Naive thymus-derived CD4-positive, alpha-beta T cell (primary cell): ENCODE measurements at regions not wholly inside any gene's neighbourhood (a gene's known extent, or its start where the extent isn't known, plus 50 kb on each side); places are given as distances from the start of the nearest gene placed in this dataset.
"Not testable (repeated sequence)": the region's sequence is repeated elsewhere in the genome, so short reads cannot be mapped to it uniquely, and the experiment has no call there.

ENCODE experiments used
- ATAC-seq: fragments of 150-1000 bp; cut with Tn5 transposase; 2 replicates; pipeline ENCODE4 v1.10.0; 2021; ENCODE audit warnings: mild to moderate bottlenecking, moderate library complexity
- CTCF ChIA-PET: fragments of 350-600 bp; sonication (Branson Sonifier 250); formaldehyde crosslinking; loops from one replicate; lab custom pipeline; 2021; ENCODE audit warnings: antibody characterized with exemption; lab: Charles Lee
- POLR2A ChIA-PET: fragments of 350-600 bp; sonication (Branson Sonifier 250); formaldehyde crosslinking; loops from one replicate; lab custom pipeline; 2021; ENCODE audit warnings: antibody characterized with exemption, inconsistent platforms; lab: Charles Lee
- DNase-seq, 9 donors: peaks; one replicate each; pipeline versions ENCODE4 v3.0.0 to v3.0.0-alpha.2; 2020 to 2022; ENCODE audit warnings: mixed read lengths in 1 of 9
- H3K27ac ChIP-seq: one replicate; pipeline ENCODE4 v1.7.0; 2013; ENCODE audit warnings: mild to moderate bottlenecking, low read depth, low read length, moderate library complexity
- H3K27me3 ChIP-seq, 2 donors: one replicate each; pipeline ENCODE4 v1.7.0; 2013; ENCODE audit warnings: low read length in 2 of 2, mild to moderate bottlenecking in 2 of 2, moderate library complexity in 2 of 2; ENCODE audit not compliant: control insufficient read depth in 2 of 2, insufficient read depth in 2 of 2
- H3K36me3 ChIP-seq, 3 experiments: 1 replicate in 2 of 3; 2 replicates in 1 of 3; pipeline ENCODE4 v1.7.0; 2013; ENCODE audit warnings: low read length in 3 of 3, mild to moderate bottlenecking in 3 of 3, moderate library complexity in 1 of 3; ENCODE audit not compliant: insufficient read depth in 3 of 3, control insufficient read depth in 2 of 3
- H3K4me1 ChIP-seq, 2 donors: one replicate each; pipeline ENCODE4 v1.7.0; 2013; ENCODE audit warnings: low read length in 2 of 2, mild to moderate bottlenecking in 2 of 2, moderate library complexity in 1 of 2; ENCODE audit not compliant: control insufficient read depth in 2 of 2, insufficient read depth in 2 of 2
- H3K4me3 ChIP-seq: 2 replicates; pipeline ENCODE4 v1.7.0; 2013; ENCODE audit warnings: mild to moderate bottlenecking, low read length
- H3K9me3 ChIP-seq, 3 experiments: 1 replicate in 2 of 3; 2 replicates in 1 of 3; pipeline ENCODE4 v1.7.0; 2013; ENCODE audit warnings: low read length in 3 of 3; ENCODE audit not compliant: control insufficient read depth in 2 of 3
- H3K27ac Mint-ChIP-seq, 9 donors: one replicate each; pipeline ENCODE4 v1.8.0; 2020 to 2022; ENCODE audit warnings: mixed read lengths in 9 of 9, mild to moderate bottlenecking in 8 of 9, moderate library complexity in 5 of 9, inconsistent platforms in 2 of 9
- H3K27me3 Mint-ChIP-seq, 5 donors: one replicate each; pipeline ENCODE4 v1.8.0; 2021 to 2022; ENCODE audit warnings: mixed read lengths in 5 of 5, mild to moderate bottlenecking in 1 of 5
- H3K36me3 Mint-ChIP-seq, 5 donors: one replicate each; pipeline ENCODE4 v1.8.0; 2020 to 2022; ENCODE audit warnings: mixed read lengths in 5 of 5, mild to moderate bottlenecking in 3 of 5, inconsistent platforms in 1 of 5
- H3K4me1 Mint-ChIP-seq, 7 donors: one replicate each; pipeline ENCODE4 v1.8.0; 2020 to 2022; ENCODE audit warnings: mixed read lengths in 7 of 7, mild to moderate bottlenecking in 3 of 7, inconsistent platforms in 1 of 7
- H3K4me3 Mint-ChIP-seq, 10 donors: one replicate each; pipeline ENCODE4 v1.8.0; 2020 to 2022; ENCODE audit warnings: mild to moderate bottlenecking in 10 of 10, mixed read lengths in 10 of 10, moderate library complexity in 6 of 10, inconsistent platforms in 2 of 10
- H3K9me3 Mint-ChIP-seq, 11 donors: one replicate each; pipeline ENCODE4 v1.8.0; 2020 to 2022; ENCODE audit warnings: mixed read lengths in 11 of 11, mild to moderate bottlenecking in 4 of 11, inconsistent platforms in 1 of 11, moderate library complexity in 1 of 11
- intact Hi-C, 2 donors: fragments of 100-400 bp; cut with micrococcal nuclease; formaldehyde crosslinking; loops; one replicate each; pipeline ENCODE4 v1.15.1; 2023

DNA sequence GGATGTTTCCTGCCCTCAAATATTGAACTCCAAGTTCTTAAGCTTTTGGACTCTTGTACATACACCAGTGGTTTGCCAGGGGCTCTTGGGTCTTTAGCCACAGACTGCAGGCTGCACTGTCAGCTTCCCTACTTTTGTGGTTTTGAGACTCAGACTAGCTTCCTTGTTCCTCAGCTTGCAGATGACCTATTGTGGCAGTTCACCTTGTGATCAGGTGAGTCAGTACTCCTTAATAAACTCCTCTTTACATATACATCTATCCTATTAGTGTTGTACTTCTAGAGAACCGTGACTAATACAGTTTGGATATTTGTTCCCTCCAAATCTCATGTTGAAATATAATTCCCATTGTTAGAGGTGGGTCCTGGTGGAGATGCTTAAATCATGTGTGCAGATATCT lies 681.9 kb upstream of the ARRDC3 start:
- no peaks in the 10 kb centered on the region for H3K27me3 Mint-ChIP-seq
- Histone ChIP-seq H3K4me3 (no peak overlapping the region), H3K4me1 (no peaks in the 10 kb centered on the region), H3K9me3 (no peaks in the 10 kb centered on the region), H3K27me3 (no peaks in the 10 kb centered on the region), H3K36me3 (no peaks in the 10 kb centered on the region), H3K27ac (no peak overlapping the region)
- H3K4me3 Mint-ChIP-seq: no peak overlapping the region
- no peaks in the 10 kb centered on the region for H3K4me1 Mint-ChIP-seq
- H3K27ac Mint-ChIP-seq: no peak overlapping the region
- POLR2A ChIA-PET: no interaction called here
- intact Hi-C loops: no loop called here
- CTCF ChIA-PET: no interaction called here
- ATAC-seq: no peak
- no peak for DNase-seq
- no peaks in the 10 kb centered on the region for H3K36me3 Mint-ChIP-seq
- H3K9me3 Mint-ChIP-seq: peaks cover 0 to 13% (median 4%) of the 10 kb centered on the region in 11 donors

DNA sequence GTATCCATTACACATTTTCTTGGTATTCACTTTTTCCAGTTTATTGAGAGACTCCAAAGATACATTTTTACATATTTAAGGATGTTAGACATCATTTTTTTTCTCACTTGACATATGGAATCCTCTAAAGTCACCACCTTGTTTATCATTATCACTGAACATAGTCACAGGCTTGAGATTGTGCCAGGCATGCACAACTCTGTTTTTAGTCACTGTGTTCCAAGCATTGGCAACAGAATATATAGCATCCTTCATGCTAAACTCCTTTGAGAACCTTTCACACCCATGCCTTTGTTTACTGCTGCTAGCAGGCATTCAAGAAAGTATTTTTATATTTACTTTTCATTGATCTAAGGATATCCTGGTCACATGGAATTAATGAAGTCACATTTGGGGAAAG lies 668.6 kb upstream of the ARRDC3 start:
- H3K36me3 ChIP-seq: no peaks in the 10 kb centered on the region
- H3K4me1 ChIP-seq: no peaks in the 10 kb centered on the region
- H3K4me3 ChIP-seq: no peak overlapping the region
- no peak overlapping the region for H3K27ac Mint-ChIP-seq
- DNase-seq (no peak), ATAC-seq (no peak)
- H3K36me3 Mint-ChIP-seq: no peaks in the 10 kb centered on the region
- ChIA-PET POLR2A (no interaction called here), CTCF (no interaction called here)
- peaks cover 0 to 15% (median 3%) of the 10 kb centered on the region in 11 donors for H3K9me3 Mint-ChIP-seq
- no peaks in the 10 kb centered on the region for H3K27me3 ChIP-seq
- H3K4me3 Mint-ChIP-seq: no peak overlapping the region
- intact Hi-C loops: no loop called here
- no peaks in the 10 kb centered on the region for H3K27me3 Mint-ChIP-seq
- no peaks in the 10 kb centered on the region for H3K4me1 Mint-ChIP-seq
- no peaks in the 10 kb centered on the region for H3K9me3 ChIP-seq
- no peak overlapping the region for H3K27ac ChIP-seq

- H3K36me3 Mint-ChIP-seq: no peaks in the 10 kb centered on the region
- POLR2A ChIA-PET: no interaction called here
- CTCF ChIA-PET: no interaction called here
Measured at GRCh38 chr5:92050970-92051369, 667.9 kb upstream of the ARRDC3 start.

GRCh38 chr5:92041911-92042660 lies 659.0 kb upstream of the ARRDC3 start:
- Mint-ChIP-seq H3K4me1 (no peaks in the 10 kb centered on the region), H3K4me3 (no peak overlapping the region), H3K36me3 (no peaks in the 10 kb centered on the region), H3K27ac (no peak overlapping the region), H3K27me3 (no peaks in the 10 kb centered on the region), H3K9me3 (peaks cover 0 to 15% (median 3%) of the 10 kb centered on the region in 11 donors)
- Histone ChIP-seq H3K27me3 (no peaks in the 10 kb centered on the region), H3K36me3 (no peaks in the 10 kb centered on the region), H3K9me3 (no peaks in the 10 kb centered on the region), H3K4me3 (no peak overlapping the region), H3K27ac (no peak overlapping the region), H3K4me1 (no peaks in the 10 kb centered on the region)
- ChIA-PET CTCF (no interaction called here), POLR2A (interaction anchor here (0.6 kb wide), 1 partner anchor 18 kb away, joined by 3 read pairs; no protein-coding TSS in a partner anchor)
- DNase-seq (no peak), ATAC-seq (no peak)
- intact Hi-C loops: no loop called here

More at GRCh38 chr5:92050970-92051369, 667.9 kb upstream of the ARRDC3 start:
- no peak overlapping the region for H3K4me3 ChIP-seq
- Mint-ChIP-seq H3K4me3 (no peak overlapping the region), H3K27me3 (no peaks in the 10 kb centered on the region), H3K9me3 (peaks cover 0 to 15% (median 2%) of the 10 kb centered on the region in 11 donors), H3K27ac (no peak overlapping the region), H3K4me1 (no peaks in the 10 kb centered on the region)
- H3K9me3 ChIP-seq: no peaks in the 10 kb centered on the region
- intact Hi-C loops: no loop called here
- H3K27ac ChIP-seq: no peak overlapping the region
- H3K4me1 ChIP-seq: no peaks in the 10 kb centered on the region
- no peaks in the 10 kb centered on the region for H3K27me3 ChIP-seq
- DNase-seq: no peak
- no peak for ATAC-seq
- no peaks in the 10 kb centered on the region for H3K36me3 ChIP-seq

DNA sequence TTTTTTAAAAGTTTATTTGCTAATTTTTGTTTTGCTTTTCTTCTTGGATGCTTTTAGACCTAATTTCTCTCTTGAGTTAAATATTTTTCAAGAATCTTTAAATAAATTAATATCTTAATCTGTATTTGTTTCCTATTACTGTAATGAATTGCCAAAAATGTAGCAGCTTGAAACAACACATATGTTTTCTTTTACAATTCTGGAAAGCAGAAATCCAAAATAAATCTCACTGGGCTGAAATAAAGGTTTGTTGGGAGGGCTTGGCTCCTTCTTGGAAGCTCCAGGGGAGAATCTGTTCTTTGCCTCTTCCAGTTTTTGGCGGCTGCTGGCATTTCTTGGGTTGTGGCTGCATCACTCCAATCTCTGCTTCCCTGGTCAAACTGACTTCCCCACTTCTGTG lies 658.1 kb upstream of the ARRDC3 start:
- peaks cover 0 to 15% (median 1%) of the 10 kb centered on the region in 11 donors for H3K9me3 Mint-ChIP-seq
- H3K4me1 ChIP-seq: no peaks in the 10 kb centered on the region
- ChIA-PET CTCF (no interaction called here), POLR2A (no interaction called here)
- no peak overlapping the region for H3K27ac Mint-ChIP-seq
- no peaks in the 10 kb centered on the region for H3K36me3 ChIP-seq
- no peak overlapping the region for H3K27ac ChIP-seq
- no peaks in the 10 kb centered on the region for H3K4me1 Mint-ChIP-seq
- intact Hi-C loops: no loop called here
- H3K4me3 Mint-ChIP-seq: no peak overlapping the region
- no peaks in the 10 kb centered on the region for H3K27me3 ChIP-seq
- no peaks in the 10 kb centered on the region for H3K9me3 ChIP-seq
- ATAC-seq (no peak), DNase-seq (no peak)
- no peaks in the 10 kb centered on the region for H3K36me3 Mint-ChIP-seq
- H3K4me3 ChIP-seq: no peak overlapping the region
- no peaks in the 10 kb centered on the region for H3K27me3 Mint-ChIP-seq

GRCh38 chr5:92029792-92030191 lies 646.7 kb upstream of the ARRDC3 start:
- H3K36me3 Mint-ChIP-seq, H3K27me3 ChIP-seq, H3K27ac ChIP-seq, H3K36me3 ChIP-seq, CTCF ChIA-PET, H3K27ac Mint-ChIP-seq, ATAC-seq, intact Hi-C loops, POLR2A ChIA-PET, DNase-seq, H3K4me1 ChIP-seq, H3K4me1 Mint-ChIP-seq, H3K4me3 ChIP-seq, H3K4me3 Mint-ChIP-seq, H3K27me3 Mint-ChIP-seq, H3K9me3 Mint-ChIP-seq, H3K9me3 ChIP-seq: not testable (repeated sequence)

- no peaks in the 10 kb centered on the region for H3K36me3 Mint-ChIP-seq
- peaks cover 0 to 13% (median 0%) of the 10 kb centered on the region in 11 donors for H3K9me3 Mint-ChIP-seq
- H3K4me3 Mint-ChIP-seq: no peak overlapping the region
- DNase-seq (no peak), ATAC-seq (no peak)
- CTCF ChIA-PET: no interaction called here
- Histone ChIP-seq H3K9me3 (no peaks in the 10 kb centered on the region), H3K4me1 (no peaks in the 10 kb centered on the region), H3K36me3 (no peaks in the 10 kb centered on the region), H3K4me3 (no peak overlapping the region), H3K27ac (no peak overlapping the region), H3K27me3 (no peaks in the 10 kb centered on the region)
- no peak overlapping the region for H3K27ac Mint-ChIP-seq
- H3K4me1 Mint-ChIP-seq: no peaks in the 10 kb centered on the region
- POLR2A ChIA-PET: no interaction called here
- intact Hi-C loops: no loop called here
- H3K27me3 Mint-ChIP-seq: no peaks in the 10 kb centered on the region
Measured at GRCh38 chr5:92023555-92023954, 640.4 kb upstream of the ARRDC3 start.
